ENCODE measurements at regions not wholly inside any gene's neighbourhood (a gene's known extent, or its start where the extent isn't known, plus 50 kb on each side); places are given as distances from the start of the nearest gene placed in this dataset.

DNA sequence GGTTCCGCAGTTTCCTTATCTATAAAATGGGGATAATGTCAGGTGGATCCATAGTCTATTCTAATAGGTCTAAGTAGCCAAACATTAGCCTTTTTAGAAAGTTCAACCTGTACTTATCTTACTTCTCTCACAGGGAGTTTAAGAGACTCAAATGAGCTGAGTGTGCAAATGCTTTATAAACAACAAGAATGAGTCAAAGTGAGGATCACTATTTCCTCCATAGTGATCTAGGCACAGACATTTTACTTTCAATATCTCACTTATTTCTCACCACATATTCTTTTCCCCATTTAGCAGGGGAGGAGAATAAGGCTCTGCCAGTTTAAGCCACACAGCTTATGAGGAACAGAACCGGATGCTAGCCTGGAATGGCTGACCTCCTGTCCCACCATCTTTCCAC lies 92.1 kb upstream of the LMO4 start:
- TF ChIP-seq, protein P1, sequence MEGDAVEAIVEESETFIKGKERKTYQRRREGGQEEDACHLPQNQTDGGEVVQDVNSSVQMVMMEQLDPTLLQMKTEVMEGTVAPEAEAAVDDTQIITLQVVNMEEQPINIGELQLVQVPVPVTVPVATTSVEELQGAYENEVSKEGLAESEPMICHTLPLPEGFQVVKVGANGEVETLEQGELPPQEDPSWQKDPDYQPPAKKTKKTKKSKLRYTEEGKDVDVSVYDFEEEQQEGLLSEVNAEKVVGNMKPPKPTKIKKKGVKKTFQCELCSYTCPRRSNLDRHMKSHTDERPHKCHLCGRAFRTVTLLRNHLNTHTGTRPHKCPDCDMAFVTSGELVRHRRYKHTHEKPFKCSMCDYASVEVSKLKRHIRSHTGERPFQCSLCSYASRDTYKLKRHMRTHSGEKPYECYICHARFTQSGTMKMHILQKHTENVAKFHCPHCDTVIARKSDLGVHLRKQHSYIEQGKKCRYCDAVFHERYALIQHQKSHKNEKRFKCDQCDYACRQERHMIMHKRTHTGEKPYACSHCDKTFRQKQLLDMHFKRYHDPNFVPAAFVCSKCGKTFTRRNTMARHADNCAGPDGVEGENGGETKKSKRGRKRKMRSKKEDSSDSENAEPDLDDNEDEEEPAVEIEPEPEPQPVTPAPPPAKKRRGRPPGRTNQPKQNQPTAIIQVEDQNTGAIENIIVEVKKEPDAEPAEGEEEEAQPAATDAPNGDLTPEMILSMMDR (IDR thresholded peaks at IDR 0.05; ENCODE audit: control extremely low read depth in 1 of 3, insufficient read depth in 1 of 3, low read depth in 1 of 3, low read length in 3 of 3) = no peak
- TF ChIP-seq SIN3A (conservative IDR thresholded peaks at IDR 0.05 in 1 of 2, IDR thresholded peaks at IDR 0.05 in 1 of 2; ENCODE audit: low read depth in 1 of 2, low read length in 2 of 2) = no peak
- no peak for TF ChIP-seq GABPA (IDR thresholded peaks at IDR 0.05; ENCODE audit: borderline replicate concordance, insufficient read depth, low read length)
- TF ChIP-seq TAF7 (optimal IDR thresholded peaks at IDR 0.05; ENCODE audit: borderline replicate concordance, low read depth, low read length) = no peak
- TF ChIP-seq, protein P2, sequence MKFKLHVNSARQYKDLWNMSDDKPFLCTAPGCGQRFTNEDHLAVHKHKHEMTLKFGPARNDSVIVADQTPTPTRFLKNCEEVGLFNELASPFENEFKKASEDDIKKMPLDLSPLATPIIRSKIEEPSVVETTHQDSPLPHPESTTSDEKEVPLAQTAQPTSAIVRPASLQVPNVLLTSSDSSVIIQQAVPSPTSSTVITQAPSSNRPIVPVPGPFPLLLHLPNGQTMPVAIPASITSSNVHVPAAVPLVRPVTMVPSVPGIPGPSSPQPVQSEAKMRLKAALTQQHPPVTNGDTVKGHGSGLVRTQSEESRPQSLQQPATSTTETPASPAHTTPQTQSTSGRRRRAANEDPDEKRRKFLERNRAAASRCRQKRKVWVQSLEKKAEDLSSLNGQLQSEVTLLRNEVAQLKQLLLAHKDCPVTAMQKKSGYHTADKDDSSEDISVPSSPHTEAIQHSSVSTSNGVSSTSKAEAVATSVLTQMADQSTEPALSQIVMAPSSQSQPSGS (IDR thresholded peaks at IDR 0.05; ENCODE audit: low read length) = no peak
